ENCODE measurements at regions not wholly inside any gene's neighbourhood (a gene's known extent, or its start where the extent isn't known, plus 50 kb on each side); places are given as distances from the start of the nearest gene placed in this dataset.

- DNase-seq (ENCODE audit: unreplicated experiment) = no peak
- ChIA-PET CTCF (no interaction called here), POLR2A (no interaction called here)
- H3K4me3 Mint-ChIP-seq (ENCODE audit: unreplicated experiment) = no peak overlapping the region
- BruUV-seq (replicated peaks) = no TSS peak
- H3K4me1 Mint-ChIP-seq (ENCODE audit: insufficient read depth, unreplicated experiment) = peaks cover 6% of the 10 kb centered on the region
- peaks cover 7% of the 10 kb centered on the region for H3K9me3 Mint-ChIP-seq (ENCODE audit: unreplicated experiment)
- H3K36me3 Mint-ChIP-seq (ENCODE audit: insufficient read depth, unreplicated experiment) = peaks cover 7% of the 10 kb centered on the region
- H3K27ac Mint-ChIP-seq (ENCODE audit: low read depth, unreplicated experiment) = no peak overlapping the region
- TF ChIP-seq CTCF (IDR thresholded peaks at IDR 0.05; ENCODE audit: unreplicated experiment) = no peak
- intact Hi-C loops (cut with micrococcal nuclease) = no loop called here
- H3K27me3 Mint-ChIP-seq (ENCODE audit: insufficient read depth, unreplicated experiment) = peaks cover 6% of the 10 kb centered on the region
Measured at GRCh38 chr14:65901595-65901994, 489.1 kb downstream of the FUT8 start.

GRCh38 chr14:65904988-65905387, 492.5 kb downstream of the FUT8 start:
- Mint-ChIP-seq H3K27me3 (ENCODE audit: insufficient read depth, unreplicated experiment) (peaks cover 19% of the 10 kb centered on the region), H3K4me3 (ENCODE audit: unreplicated experiment) (no peak overlapping the region), H3K9me3 (ENCODE audit: unreplicated experiment) (peaks cover 7% of the 10 kb centered on the region), H3K27ac (ENCODE audit: low read depth, unreplicated experiment) (no peak overlapping the region), H3K36me3 (ENCODE audit: insufficient read depth, unreplicated experiment) (peaks cover 7% of the 10 kb centered on the region), H3K4me1 (ENCODE audit: insufficient read depth, unreplicated experiment) (peaks cover 6% of the 10 kb centered on the region)
- DNase-seq (ENCODE audit: unreplicated experiment) = no peak
- ChIA-PET POLR2A (interaction anchor here (1.2 kb wide), 1 partner anchor 10 kb away, joined by 3 read pairs; no protein-coding TSS in a partner anchor), CTCF (interaction anchor here (0.9 kb wide), 1 partner anchor 55 kb away, joined by 3 read pairs; no protein-coding TSS in a partner anchor)
- intact Hi-C loops (cut with micrococcal nuclease) = no loop called here
- TF ChIP-seq CTCF (IDR thresholded peaks at IDR 0.05; ENCODE audit: unreplicated experiment) = no peak
- BruUV-seq (replicated peaks) = no TSS peak

- BruUV-seq (replicated peaks) = no TSS peak
- no peak overlapping the region for H3K4me3 Mint-ChIP-seq (ENCODE audit: unreplicated experiment)
- peak; percentile 42 for DNase-seq (ENCODE audit: unreplicated experiment)
- H3K4me1 Mint-ChIP-seq (ENCODE audit: insufficient read depth, unreplicated experiment) = peaks cover 6% of the 10 kb centered on the region
- H3K9me3 Mint-ChIP-seq (ENCODE audit: unreplicated experiment) = peaks cover 2% of the 10 kb centered on the region
- CTCF ChIA-PET = no interaction called here
- H3K27ac Mint-ChIP-seq (ENCODE audit: low read depth, unreplicated experiment) = no peak overlapping the region
- TF ChIP-seq CTCF (IDR thresholded peaks at IDR 0.05; ENCODE audit: unreplicated experiment) = no peak
- intact Hi-C loops (cut with micrococcal nuclease) = no loop called here
- POLR2A ChIA-PET = interaction anchor here (0.6 kb wide), 1 partner anchor 45 kb away, joined by 3 read pairs; no protein-coding TSS in a partner anchor
- H3K27me3 Mint-ChIP-seq (ENCODE audit: insufficient read depth, unreplicated experiment) = peaks cover 19% of the 10 kb centered on the region
- peaks cover 2% of the 10 kb centered on the region for H3K36me3 Mint-ChIP-seq (ENCODE audit: insufficient read depth, unreplicated experiment)
Measured at GRCh38 chr14:65906344-65906743, 493.8 kb downstream of the FUT8 start.

- Mint-ChIP-seq H3K9me3 (ENCODE audit: unreplicated experiment) (no peaks in the 10 kb centered on the region), H3K4me1 (ENCODE audit: insufficient read depth, unreplicated experiment) (peaks cover 6% of the 10 kb centered on the region), H3K36me3 (ENCODE audit: insufficient read depth, unreplicated experiment) (no peaks in the 10 kb centered on the region), H3K27ac (ENCODE audit: low read depth, unreplicated experiment) (no peak overlapping the region), H3K27me3 (ENCODE audit: insufficient read depth, unreplicated experiment) (peaks cover 19% of the 10 kb centered on the region), H3K4me3 (ENCODE audit: unreplicated experiment) (no peak overlapping the region)
- ChIA-PET POLR2A (interaction anchor here (0.6 kb wide), 1 partner anchor 46 kb away, joined by 3 read pairs; no protein-coding TSS in a partner anchor), CTCF (no interaction called here)
- intact Hi-C loops (cut with micrococcal nuclease) = no loop called here
- DNase-seq (ENCODE audit: unreplicated experiment) = no peak
- BruUV-seq (replicated peaks) = no TSS peak
- TF ChIP-seq CTCF (IDR thresholded peaks at IDR 0.05; ENCODE audit: unreplicated experiment) = no peak
Measured at GRCh38 chr14:65906948-65907347, 494.4 kb downstream of the FUT8 start.

Measured in MCF 10A (cell line).